ENCODE measurements at regions not wholly inside any gene's neighbourhood (a gene's known extent, or its start where the extent isn't known, plus 50 kb on each side); places are given as distances from the start of the nearest gene placed in this dataset.

DNA sequence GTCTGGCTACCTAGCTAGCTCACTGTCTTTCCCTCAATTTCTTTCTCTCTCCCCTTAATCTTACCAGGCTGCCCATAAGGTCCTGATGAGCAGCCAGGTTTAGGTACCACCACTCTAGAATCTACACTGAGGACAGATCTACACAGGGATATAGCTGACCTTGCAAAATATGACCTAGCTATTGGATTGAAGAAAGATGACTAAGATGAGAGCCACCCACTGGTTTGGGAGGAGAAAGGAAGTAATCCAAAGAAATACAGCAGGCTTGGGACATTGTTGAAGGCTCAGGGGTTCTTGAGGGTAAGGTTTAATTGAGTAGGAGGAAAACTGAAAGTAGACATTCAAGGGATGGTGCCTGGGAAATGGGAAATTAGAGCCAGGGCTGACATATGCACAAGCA, 142.0 kb upstream of the TMC3 start:
- TF ChIP-seq, protein P1, sequence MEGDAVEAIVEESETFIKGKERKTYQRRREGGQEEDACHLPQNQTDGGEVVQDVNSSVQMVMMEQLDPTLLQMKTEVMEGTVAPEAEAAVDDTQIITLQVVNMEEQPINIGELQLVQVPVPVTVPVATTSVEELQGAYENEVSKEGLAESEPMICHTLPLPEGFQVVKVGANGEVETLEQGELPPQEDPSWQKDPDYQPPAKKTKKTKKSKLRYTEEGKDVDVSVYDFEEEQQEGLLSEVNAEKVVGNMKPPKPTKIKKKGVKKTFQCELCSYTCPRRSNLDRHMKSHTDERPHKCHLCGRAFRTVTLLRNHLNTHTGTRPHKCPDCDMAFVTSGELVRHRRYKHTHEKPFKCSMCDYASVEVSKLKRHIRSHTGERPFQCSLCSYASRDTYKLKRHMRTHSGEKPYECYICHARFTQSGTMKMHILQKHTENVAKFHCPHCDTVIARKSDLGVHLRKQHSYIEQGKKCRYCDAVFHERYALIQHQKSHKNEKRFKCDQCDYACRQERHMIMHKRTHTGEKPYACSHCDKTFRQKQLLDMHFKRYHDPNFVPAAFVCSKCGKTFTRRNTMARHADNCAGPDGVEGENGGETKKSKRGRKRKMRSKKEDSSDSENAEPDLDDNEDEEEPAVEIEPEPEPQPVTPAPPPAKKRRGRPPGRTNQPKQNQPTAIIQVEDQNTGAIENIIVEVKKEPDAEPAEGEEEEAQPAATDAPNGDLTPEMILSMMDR (IDR thresholded peaks at IDR 0.05), result no peak
- TF ChIP-seq POLR2A (IDR thresholded peaks at IDR 0.05) (no peak), POLR2AphosphoS5 (IDR thresholded peaks at IDR 0.05) (no peak)

Measured in breast epithelium (tissue), 3 donors.